ENCODE measurements at regions not wholly inside any gene's neighbourhood (a gene's known extent, or its start where the extent isn't known, plus 50 kb on each side); places are given as distances from the start of the nearest gene placed in this dataset.

DNA sequence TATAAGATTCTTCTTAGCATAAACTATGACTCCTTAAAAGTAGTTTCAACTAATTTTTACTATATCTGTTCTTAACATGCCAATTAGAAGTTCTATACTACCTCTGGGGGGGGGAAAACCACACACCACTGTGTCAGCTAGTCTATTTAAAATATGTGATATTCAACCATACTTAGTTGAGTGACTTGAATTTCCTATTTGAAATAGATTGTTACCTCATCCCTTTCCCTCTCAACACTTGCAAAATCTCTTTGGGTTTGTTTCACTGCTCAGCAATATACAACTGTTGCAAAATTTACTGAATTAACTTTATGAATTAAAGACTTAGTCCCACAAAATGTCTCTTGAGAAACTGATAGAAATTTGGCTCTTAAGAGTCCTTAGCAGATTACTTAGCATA lies 151.1 kb upstream of the POU5F2 start:
- no peak overlapping the region for H3K4me3 ChIP-seq (ENCODE audit: low read depth, low read length)
- DNase-seq (ENCODE audit: low read depth) = no peak
- in situ Hi-C loops (cut with HindIII; ENCODE audit: low sequenced_read_pairs) = no loop called here
- TF ChIP-seq, protein P1, sequence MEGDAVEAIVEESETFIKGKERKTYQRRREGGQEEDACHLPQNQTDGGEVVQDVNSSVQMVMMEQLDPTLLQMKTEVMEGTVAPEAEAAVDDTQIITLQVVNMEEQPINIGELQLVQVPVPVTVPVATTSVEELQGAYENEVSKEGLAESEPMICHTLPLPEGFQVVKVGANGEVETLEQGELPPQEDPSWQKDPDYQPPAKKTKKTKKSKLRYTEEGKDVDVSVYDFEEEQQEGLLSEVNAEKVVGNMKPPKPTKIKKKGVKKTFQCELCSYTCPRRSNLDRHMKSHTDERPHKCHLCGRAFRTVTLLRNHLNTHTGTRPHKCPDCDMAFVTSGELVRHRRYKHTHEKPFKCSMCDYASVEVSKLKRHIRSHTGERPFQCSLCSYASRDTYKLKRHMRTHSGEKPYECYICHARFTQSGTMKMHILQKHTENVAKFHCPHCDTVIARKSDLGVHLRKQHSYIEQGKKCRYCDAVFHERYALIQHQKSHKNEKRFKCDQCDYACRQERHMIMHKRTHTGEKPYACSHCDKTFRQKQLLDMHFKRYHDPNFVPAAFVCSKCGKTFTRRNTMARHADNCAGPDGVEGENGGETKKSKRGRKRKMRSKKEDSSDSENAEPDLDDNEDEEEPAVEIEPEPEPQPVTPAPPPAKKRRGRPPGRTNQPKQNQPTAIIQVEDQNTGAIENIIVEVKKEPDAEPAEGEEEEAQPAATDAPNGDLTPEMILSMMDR (IDR thresholded peaks at IDR 0.05; ENCODE audit: low read depth, low read length, missing control alignments) = no peak

GRCh38 chr5:93891491-93892480 lies 150.4 kb upstream of the POU5F2 start:
- no peak for DNase-seq (ENCODE audit: low read depth)
- in situ Hi-C loops (cut with HindIII; ENCODE audit: low sequenced_read_pairs) = no loop called here
- TF ChIP-seq, protein P1 (IDR thresholded peaks at IDR 0.05; ENCODE audit: low read depth, low read length, missing control alignments) = no peak
- no peak overlapping the region for H3K4me3 ChIP-seq (ENCODE audit: low read depth, low read length)

DNA sequence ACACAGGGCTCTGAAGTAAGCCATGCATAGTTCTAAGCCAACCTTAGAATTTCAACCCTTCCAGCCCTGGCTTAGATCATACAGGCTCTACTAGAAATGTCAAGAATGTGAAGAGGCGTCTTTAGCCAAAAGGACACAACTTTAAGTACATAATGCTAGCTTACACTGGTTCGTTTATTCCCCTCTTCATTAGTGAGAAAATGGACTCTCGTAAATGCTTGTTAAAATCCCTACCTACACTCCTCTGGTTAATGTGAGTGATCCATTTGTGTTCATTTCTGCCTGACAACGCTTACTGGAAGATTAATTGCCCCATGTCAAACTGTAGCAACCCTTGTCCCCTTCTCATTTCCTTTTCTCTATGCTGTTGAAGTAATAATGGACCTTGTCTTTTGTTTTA lies 149.3 kb upstream of the POU5F2 start:
- H3K4me3 ChIP-seq (ENCODE audit: low read depth, low read length) = no peak overlapping the region
- DNase-seq (ENCODE audit: low read depth) = no peak
- TF ChIP-seq, protein P1 (IDR thresholded peaks at IDR 0.05; ENCODE audit: low read depth, low read length, missing control alignments) = no peak
- in situ Hi-C loops (cut with HindIII; ENCODE audit: low sequenced_read_pairs) = no loop called here

DNA sequence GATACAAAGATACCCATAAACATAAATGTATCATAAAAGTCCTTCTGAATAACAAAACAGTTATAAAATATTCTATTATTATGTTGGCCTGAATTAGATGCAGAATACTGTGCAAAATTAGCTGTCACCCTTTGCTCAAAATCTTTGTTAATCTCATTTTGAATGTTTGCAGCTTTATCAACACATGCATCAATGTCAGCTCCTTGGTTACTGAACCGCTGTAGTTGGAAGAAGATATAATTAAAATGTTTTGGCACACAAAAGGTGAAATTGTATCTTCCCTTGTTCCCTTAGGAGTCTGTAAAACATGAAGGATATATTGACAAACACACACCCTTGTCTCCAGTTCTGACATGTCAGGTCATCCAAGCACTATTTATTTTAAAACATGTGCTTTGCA lies 146.3 kb upstream of the POU5F2 start:
- TF ChIP-seq, protein P1 (IDR thresholded peaks at IDR 0.05; ENCODE audit: low read depth, low read length, missing control alignments) = no peak
- no peak for DNase-seq (ENCODE audit: low read depth)
- H3K4me3 ChIP-seq (ENCODE audit: low read depth, low read length) = no peak overlapping the region
- in situ Hi-C loops (cut with HindIII; ENCODE audit: low sequenced_read_pairs) = no loop called here

- DNase-seq (ENCODE audit: low read depth) = no peak
- no peak overlapping the region for H3K4me3 ChIP-seq (ENCODE audit: low read depth, low read length)
- in situ Hi-C loops (cut with HindIII; ENCODE audit: low sequenced_read_pairs) = no loop called here
- TF ChIP-seq, protein P1 (IDR thresholded peaks at IDR 0.05; ENCODE audit: low read depth, low read length, missing control alignments) = no peak
Observed at GRCh38 chr5:93886917-93887361, 145.5 kb upstream of the POU5F2 start.

DNA sequence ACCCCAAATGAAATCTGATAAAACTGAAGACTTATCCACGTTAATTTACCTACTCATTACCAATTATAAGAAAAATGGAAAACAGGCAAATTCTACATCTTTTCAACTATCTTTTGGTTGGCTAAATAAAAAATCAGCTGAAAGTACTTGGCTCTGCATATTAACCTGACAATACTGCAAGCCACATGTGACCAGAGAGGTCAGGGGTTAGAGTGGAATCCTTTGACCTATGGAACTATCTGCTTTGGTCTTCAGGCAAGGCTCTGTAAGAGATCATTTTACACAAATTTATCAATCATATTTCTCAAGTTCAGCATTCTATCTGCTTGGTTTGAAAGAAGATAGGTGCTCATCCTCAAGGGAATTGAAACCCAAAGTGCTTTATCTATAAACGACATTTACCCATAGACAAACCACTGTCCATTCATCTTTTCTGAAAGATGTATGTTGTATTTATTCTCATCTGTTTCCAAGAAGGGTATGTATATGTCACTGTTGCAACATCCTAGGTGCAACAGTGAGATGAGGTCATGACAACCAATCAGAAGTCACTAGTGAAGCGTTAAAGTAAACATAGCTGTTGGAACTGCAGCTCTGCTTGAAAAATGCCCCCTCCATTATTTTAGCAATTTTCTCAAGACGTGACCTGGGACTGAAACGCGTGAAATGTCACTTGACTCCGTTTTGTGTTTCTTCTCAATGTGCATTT lies 144.9 kb upstream of the POU5F2 start:
- in situ Hi-C loops (cut with HindIII; ENCODE audit: low sequenced_read_pairs) = no loop called here
- no peak for DNase-seq (ENCODE audit: low read depth)
- no peak overlapping the region for H3K4me3 ChIP-seq (ENCODE audit: low read depth, low read length)

More for the DNA sequence above, 144.9 kb upstream of the POU5F2 start:
- TF ChIP-seq, protein P1 (IDR thresholded peaks at IDR 0.05; ENCODE audit: low read depth, low read length, missing control alignments) = no peak

Data from astrocyte of the cerebellum (primary cell).